ENCODE measurements at regions not wholly inside any gene's neighbourhood (a gene's known extent, or its start where the extent isn't known, plus 50 kb on each side); places are given as distances from the start of the nearest gene placed in this dataset.
"Not testable (repeated sequence)": the region's sequence is repeated elsewhere in the genome, so short reads cannot be mapped to it uniquely, and the experiment has no call there.

- H3K4me1 Mint-ChIP-seq (ENCODE audit: low read depth); H3K27ac Mint-ChIP-seq; H3K9me3 Mint-ChIP-seq; H3K36me3 Mint-ChIP-seq (ENCODE audit: low read depth); H3K27me3 Mint-ChIP-seq (ENCODE audit: low read depth); H3K4me3 Mint-ChIP-seq (ENCODE audit: low read depth); DNase-seq (ENCODE audit: low spot score); intact Hi-C loops (cut with micrococcal nuclease): not testable (repeated sequence)
Measured at GRCh38 chr16:55075208-55075607, 144.5 kb downstream of the IRX5 start.

DNA sequence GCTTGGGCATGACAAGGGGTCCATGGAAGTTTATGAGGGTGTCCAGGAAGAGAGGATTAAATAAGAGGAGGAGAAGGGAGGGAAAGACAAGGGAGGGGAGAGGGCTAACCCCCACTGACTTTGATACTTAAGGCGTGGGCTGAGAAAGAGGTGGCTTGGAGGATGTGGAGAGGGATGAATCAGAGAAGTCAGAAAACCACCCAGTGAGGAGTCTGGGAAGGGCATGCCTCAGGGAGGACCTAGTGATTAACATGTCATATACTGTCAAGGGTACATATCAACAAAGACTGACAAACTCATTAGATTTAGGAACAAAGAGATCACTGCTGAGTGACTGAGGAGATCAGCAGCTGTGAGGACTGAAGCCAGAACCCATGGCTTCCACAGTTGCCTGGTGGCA lies 145.4 kb downstream of the IRX5 start:
- Mint-ChIP-seq H3K27me3 (ENCODE audit: low read depth) (no peaks in the 10 kb centered on the region), H3K4me1 (ENCODE audit: low read depth) (no peaks in the 10 kb centered on the region), H3K4me3 (ENCODE audit: low read depth) (no peak overlapping the region), H3K36me3 (ENCODE audit: low read depth) (no peaks in the 10 kb centered on the region), H3K27ac (no peak overlapping the region), H3K9me3 (no peaks in the 10 kb centered on the region)
- DNase-seq (ENCODE audit: low spot score), result no peak
- intact Hi-C loops (cut with micrococcal nuclease), result no loop called here

DNA sequence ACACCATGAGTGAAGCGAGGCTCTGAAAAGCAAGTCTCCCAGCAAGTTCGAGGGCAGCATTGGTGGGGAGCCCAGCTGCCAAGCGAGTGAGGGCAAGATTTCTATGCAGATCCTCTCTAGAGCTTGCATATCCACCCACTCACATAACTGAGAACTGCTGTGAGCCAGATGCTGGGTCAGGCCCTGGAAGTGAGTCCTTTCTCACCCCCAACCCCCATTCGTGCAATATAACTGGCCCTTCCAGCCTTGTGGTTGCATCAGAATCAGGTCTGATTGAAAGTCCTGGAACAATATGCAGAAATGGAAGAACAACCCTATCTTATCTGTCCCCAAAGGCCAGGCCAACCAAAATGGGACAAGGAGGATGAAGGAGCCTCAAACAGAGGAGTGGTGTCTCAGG lies 146.6 kb downstream of the IRX5 start:
- no peaks in the 10 kb centered on the region for H3K9me3 Mint-ChIP-seq
- intact Hi-C loops (cut with micrococcal nuclease), result no loop called here
- H3K4me1 Mint-ChIP-seq (ENCODE audit: low read depth), result no peaks in the 10 kb centered on the region
- no peak overlapping the region for H3K27ac Mint-ChIP-seq
- H3K27me3 Mint-ChIP-seq (ENCODE audit: low read depth), result no peaks in the 10 kb centered on the region
- no peak overlapping the region for H3K4me3 Mint-ChIP-seq (ENCODE audit: low read depth)
- no peak for DNase-seq (ENCODE audit: low spot score)
- no peaks in the 10 kb centered on the region for H3K36me3 Mint-ChIP-seq (ENCODE audit: low read depth)

DNA sequence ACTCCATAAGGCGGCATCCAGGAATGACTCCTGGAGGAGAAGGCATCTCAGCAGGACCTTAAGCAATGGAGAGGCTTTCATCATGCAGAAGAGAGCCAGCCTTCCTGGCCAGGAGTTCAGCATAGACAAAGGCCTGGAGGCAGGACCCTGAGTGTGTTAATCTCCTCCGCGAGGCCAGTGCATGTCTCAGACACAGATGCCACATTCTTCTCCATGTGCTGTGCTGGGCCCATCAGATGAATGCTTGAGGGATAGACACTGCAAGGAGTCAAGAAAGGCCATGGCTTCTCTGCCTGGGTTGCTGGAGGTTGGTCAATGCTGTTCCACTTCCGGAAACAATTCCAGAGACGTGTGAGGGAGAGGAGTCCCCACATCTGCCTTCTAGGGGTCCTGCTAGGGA lies 147.5 kb downstream of the IRX5 start:
- Mint-ChIP-seq H3K9me3 (no peaks in the 10 kb centered on the region), H3K27ac (no peak overlapping the region), H3K36me3 (ENCODE audit: low read depth) (no peaks in the 10 kb centered on the region), H3K27me3 (ENCODE audit: low read depth) (no peaks in the 10 kb centered on the region), H3K4me1 (ENCODE audit: low read depth) (no peaks in the 10 kb centered on the region), H3K4me3 (ENCODE audit: low read depth) (no peak overlapping the region)
- DNase-seq (ENCODE audit: low spot score), result no peak
- intact Hi-C loops (cut with micrococcal nuclease), result no loop called here

GRCh38 chr16:55078699-55079410 lies 148.2 kb downstream of the IRX5 start:
- Mint-ChIP-seq H3K36me3 (ENCODE audit: low read depth) (no peaks in the 10 kb centered on the region), H3K27ac (no peak overlapping the region), H3K27me3 (ENCODE audit: low read depth) (no peaks in the 10 kb centered on the region), H3K4me3 (ENCODE audit: low read depth) (no peak overlapping the region), H3K4me1 (ENCODE audit: low read depth) (no peaks in the 10 kb centered on the region), H3K9me3 (no peaks in the 10 kb centered on the region)
- no peak for DNase-seq (ENCODE audit: low spot score)
- intact Hi-C loops (cut with micrococcal nuclease), result no loop called here

DNA sequence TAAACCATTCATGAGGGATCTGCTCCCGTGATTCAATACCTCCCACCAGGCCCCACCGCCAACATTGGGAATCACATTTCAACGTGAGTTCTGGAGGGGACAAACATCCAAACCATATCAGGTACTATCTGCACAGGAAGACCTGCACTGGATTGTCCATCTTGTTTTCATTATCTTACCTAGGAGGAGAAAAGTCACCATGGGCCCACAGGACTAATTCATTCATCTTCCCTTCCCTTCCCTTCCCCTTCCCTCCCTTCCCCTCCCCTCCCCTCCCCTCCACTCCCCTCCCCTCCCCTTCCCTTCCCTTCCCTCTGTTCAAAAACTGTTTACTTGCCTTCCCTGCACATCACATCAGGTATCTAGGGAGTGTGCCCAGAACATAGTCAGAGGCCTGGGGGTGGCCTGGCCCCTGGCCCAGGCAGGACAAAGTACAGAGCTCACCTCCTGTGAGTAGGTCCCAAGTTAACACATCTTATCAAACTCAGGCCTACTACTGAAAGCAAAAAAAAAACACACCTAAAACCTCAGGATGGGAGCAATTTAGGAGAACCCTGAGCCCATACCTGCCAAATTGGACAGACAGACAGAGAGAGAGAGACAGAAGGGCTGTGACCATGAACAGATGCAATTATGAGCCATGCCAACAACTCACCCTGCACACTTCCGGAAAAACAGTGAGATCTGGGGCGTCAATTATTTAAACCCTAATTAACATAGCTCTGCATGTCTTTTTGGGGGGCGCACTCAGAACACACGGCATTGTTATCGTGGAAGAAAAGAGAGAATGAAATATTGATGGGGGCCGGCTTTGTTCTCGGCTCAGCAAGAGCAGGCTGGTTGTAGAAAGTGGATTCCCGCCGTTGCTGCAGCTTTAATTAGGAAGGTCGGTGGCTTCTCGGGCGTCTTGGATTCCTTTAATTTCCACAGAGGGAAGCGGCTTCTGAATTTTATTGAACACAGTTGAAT lies 151.2 kb downstream of the IRX5 start:
- Mint-ChIP-seq H3K4me3 (ENCODE audit: low read depth) (no peak overlapping the region), H3K9me3 (no peaks in the 10 kb centered on the region), H3K36me3 (ENCODE audit: low read depth) (no peaks in the 10 kb centered on the region), H3K27me3 (ENCODE audit: low read depth) (no peaks in the 10 kb centered on the region), H3K27ac (no peak overlapping the region), H3K4me1 (ENCODE audit: low read depth) (no peaks in the 10 kb centered on the region)
- intact Hi-C loops (cut with micrococcal nuclease), result no loop called here
- DNase-seq (ENCODE audit: low spot score), result no peak

DNA sequence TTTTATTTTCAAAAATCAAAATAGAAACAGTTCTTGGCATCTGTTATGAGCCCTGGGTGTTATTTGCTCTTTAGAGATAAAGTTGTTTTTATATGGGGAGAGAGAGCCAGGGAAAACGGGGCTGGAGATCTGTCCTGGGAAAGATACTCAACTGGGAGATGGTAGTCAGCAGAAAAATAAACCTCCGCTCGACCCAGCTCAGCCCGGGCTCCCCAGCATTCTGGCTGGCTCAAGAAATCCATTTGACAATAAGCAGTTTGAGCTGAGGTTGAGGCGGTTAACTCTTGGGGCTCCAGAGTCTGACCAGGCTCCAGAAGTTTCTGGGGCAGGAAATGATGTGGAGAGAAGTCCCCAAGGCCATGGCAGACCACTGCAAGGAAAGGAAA lies 151.9 kb downstream of the IRX5 start:
- H3K4me1 Mint-ChIP-seq (ENCODE audit: low read depth), result no peaks in the 10 kb centered on the region
- H3K27me3 Mint-ChIP-seq (ENCODE audit: low read depth), result no peaks in the 10 kb centered on the region
- no peaks in the 10 kb centered on the region for H3K36me3 Mint-ChIP-seq (ENCODE audit: low read depth)
- intact Hi-C loops (cut with micrococcal nuclease), result no loop called here
- H3K27ac Mint-ChIP-seq, result no peak overlapping the region
- DNase-seq (ENCODE audit: low spot score), result no peak
- H3K9me3 Mint-ChIP-seq, result no peaks in the 10 kb centered on the region
- H3K4me3 Mint-ChIP-seq (ENCODE audit: low read depth), result no peak overlapping the region

DNA sequence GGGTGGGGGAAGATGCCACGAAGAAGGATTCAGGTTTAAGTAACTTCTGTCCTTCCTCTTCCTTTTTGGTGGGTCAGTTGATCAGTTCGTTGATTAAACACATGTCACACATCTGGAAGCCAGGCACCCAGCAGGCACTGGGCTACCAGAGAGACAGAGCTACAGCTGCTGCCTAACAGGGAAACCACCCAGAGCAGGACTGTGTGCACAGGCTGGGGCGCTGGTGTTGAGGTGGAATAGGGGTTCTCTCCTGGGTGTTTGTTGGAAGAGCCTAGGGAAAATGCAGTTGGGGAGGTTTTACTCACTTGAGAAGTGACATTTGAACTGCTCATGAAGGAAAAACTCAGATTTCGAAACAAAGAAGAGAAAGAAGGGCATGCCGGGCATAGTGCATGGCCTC lies 152.4 kb downstream of the IRX5 start:
- intact Hi-C loops (cut with micrococcal nuclease), result no loop called here
- no peaks in the 10 kb centered on the region for H3K4me1 Mint-ChIP-seq (ENCODE audit: low read depth)
- H3K4me3 Mint-ChIP-seq (ENCODE audit: low read depth), result no peak overlapping the region
- no peak overlapping the region for H3K27ac Mint-ChIP-seq
- H3K36me3 Mint-ChIP-seq (ENCODE audit: low read depth), result no peaks in the 10 kb centered on the region
- H3K27me3 Mint-ChIP-seq (ENCODE audit: low read depth), result no peaks in the 10 kb centered on the region
- H3K9me3 Mint-ChIP-seq, result no peaks in the 10 kb centered on the region
- no peak for DNase-seq (ENCODE audit: low spot score)

GRCh38 chr16:55088098-55088497 lies 157.4 kb downstream of the IRX5 start:
- Mint-ChIP-seq H3K36me3 (ENCODE audit: low read depth) (no peaks in the 10 kb centered on the region), H3K4me1 (ENCODE audit: low read depth) (no peaks in the 10 kb centered on the region), H3K9me3 (no peaks in the 10 kb centered on the region), H3K4me3 (ENCODE audit: low read depth) (no peak overlapping the region), H3K27me3 (ENCODE audit: low read depth) (no peaks in the 10 kb centered on the region), H3K27ac (no peak overlapping the region)
- no peak for DNase-seq (ENCODE audit: low spot score)
- intact Hi-C loops (cut with micrococcal nuclease), result no loop called here

DNA sequence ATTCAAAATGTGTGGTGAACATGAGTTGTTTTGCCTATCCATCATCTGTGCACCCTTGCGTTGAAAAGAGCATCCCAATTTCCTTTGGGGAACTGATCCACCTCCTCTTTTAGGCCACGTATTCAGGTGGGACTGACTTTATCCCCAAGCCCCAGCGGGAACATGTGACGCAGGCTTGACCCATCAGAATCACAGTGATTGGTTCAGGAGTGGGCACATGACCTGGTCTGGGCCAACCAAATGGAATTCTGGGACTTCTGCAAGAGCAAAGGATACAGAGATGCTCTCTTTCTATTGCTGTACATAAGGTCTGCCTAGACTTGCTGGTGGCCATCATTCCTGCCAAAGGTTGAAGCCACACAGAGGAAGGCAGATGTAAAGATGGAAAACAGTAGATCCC lies 158.9 kb downstream of the IRX5 start:
- Mint-ChIP-seq H3K4me3 (ENCODE audit: low read depth) (no peak overlapping the region), H3K27me3 (ENCODE audit: low read depth) (no peaks in the 10 kb centered on the region), H3K4me1 (ENCODE audit: low read depth) (no peaks in the 10 kb centered on the region), H3K27ac (no peak overlapping the region), H3K9me3 (no peaks in the 10 kb centered on the region), H3K36me3 (ENCODE audit: low read depth) (no peaks in the 10 kb centered on the region)
- DNase-seq (ENCODE audit: low spot score), result no peak
- intact Hi-C loops (cut with micrococcal nuclease), result no loop called here

DNA sequence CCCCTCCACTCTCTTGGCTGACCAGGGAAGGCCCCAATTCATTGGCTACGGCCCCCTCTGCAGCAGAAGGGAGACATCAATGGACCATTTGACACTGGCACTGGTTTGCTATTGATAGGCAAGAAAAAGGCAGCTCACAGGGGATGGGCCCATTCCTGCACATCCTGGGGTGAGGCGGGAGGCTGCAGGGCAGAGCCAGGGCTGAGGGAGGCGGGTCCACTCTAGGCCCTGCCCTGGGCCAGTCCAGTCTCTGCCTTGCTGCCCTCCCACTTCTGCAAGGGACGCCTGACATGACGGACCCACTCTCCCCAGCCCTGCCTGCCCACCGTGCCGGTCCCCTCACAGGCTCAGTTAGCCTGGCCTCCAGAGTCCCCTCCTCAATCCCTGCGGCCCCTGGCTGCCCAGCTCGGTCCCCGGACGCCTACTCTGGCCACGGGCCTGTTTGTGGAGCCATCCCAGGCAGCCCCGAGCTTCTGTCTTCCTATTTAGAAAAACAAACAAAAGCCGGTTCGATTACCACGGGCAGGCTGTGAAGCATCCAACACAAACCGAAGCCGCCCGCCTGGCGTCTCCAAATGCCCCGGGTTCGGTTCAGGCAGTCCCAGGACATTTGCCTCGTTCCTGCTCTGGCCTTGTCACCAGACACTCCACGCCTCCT lies 160.7 kb downstream of the IRX5 start:
- Mint-ChIP-seq H3K4me3 (ENCODE audit: low read depth) (no peak overlapping the region), H3K9me3 (no peaks in the 10 kb centered on the region), H3K36me3 (ENCODE audit: low read depth) (no peaks in the 10 kb centered on the region), H3K27ac (no peak overlapping the region), H3K27me3 (ENCODE audit: low read depth) (no peaks in the 10 kb centered on the region), H3K4me1 (ENCODE audit: low read depth) (no peaks in the 10 kb centered on the region)
- DNase-seq (ENCODE audit: low spot score), result no peak
- intact Hi-C loops (cut with micrococcal nuclease), result no loop called here

DNA sequence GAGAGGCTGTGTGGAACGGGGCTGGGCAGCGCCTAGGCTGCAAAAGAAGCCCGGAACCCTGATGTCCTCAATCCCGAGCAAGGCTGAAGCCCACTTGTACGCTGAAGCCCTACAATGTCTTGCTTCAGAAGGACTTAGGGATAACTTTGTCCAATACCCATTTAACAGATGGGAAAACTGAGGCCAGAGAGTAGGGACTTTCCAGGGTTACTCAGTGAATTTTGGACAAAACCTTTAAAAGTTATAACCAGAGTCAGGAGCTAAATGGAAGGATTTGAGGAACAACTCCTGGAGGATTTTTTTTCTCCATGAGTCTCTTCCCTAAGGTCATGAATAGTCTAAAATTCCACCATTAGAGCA lies 161.2 kb downstream of the IRX5 start:
- H3K27me3 Mint-ChIP-seq (ENCODE audit: low read depth), result no peaks in the 10 kb centered on the region
- no peak for DNase-seq (ENCODE audit: low spot score)
- H3K9me3 Mint-ChIP-seq, result no peaks in the 10 kb centered on the region
- no peaks in the 10 kb centered on the region for H3K36me3 Mint-ChIP-seq (ENCODE audit: low read depth)
- intact Hi-C loops (cut with micrococcal nuclease), result no loop called here
- no peak overlapping the region for H3K4me3 Mint-ChIP-seq (ENCODE audit: low read depth)
- no peaks in the 10 kb centered on the region for H3K4me1 Mint-ChIP-seq (ENCODE audit: low read depth)
- H3K27ac Mint-ChIP-seq, result no peak overlapping the region

GRCh38 chr16:55100100-55100499 lies 169.4 kb downstream of the IRX5 start:
- H3K4me3 Mint-ChIP-seq (ENCODE audit: low read depth), result no peak overlapping the region
- intact Hi-C loops (cut with micrococcal nuclease), result no loop called here
- DNase-seq (ENCODE audit: low spot score), result no peak
- peaks cover 8% of the 10 kb centered on the region for H3K9me3 Mint-ChIP-seq
- no peaks in the 10 kb centered on the region for H3K4me1 Mint-ChIP-seq (ENCODE audit: low read depth)
- H3K27me3 Mint-ChIP-seq (ENCODE audit: low read depth), result no peaks in the 10 kb centered on the region
- no peak overlapping the region for H3K27ac Mint-ChIP-seq
- H3K36me3 Mint-ChIP-seq (ENCODE audit: low read depth), result no peaks in the 10 kb centered on the region

Measured in activated T-helper 2 cell treated with anti-CD3 and anti-CD28 coated beads, Interferon-gamma antibody, Interleukin-2, Interleukin-4, amounts not matched to agents 10 μg/mL and 5 μg/mL and 100 μg/mL, durations not matched to agents 14 hours and 24 hours and 36 hours (primary cell).